K562 (cell line): ENCODE measurements at regions not wholly inside any gene's neighbourhood (a gene's known extent, or its start where the extent isn't known, plus 50 kb on each side); places are given as distances from the start of the nearest gene placed in this dataset.

Experiments used
- ATAC-seq: fragments of 200-7000 bp; cut with Tn5 transposase; 3 replicates; pipeline ENCODE4 v1.9.1; 2020; ENCODE audit warnings: moderate library complexity
- BruUV-seq: library from RNA; stranded (reverse); fragments of 400-500 nt; replicated peaks from 2 replicates; lab custom pipeline; 2021; lab: Mats Ljungman, UMichigan
- CTCF ChIA-PET: fragments of 300-600 bp; formaldehyde crosslinking; extraction: SDS; loops from one replicate; lab custom pipeline; 2021; ENCODE audit warnings: low intra/inter-chr PET ratio; lab: Yijun Ruan, JAX
- POLR2A ChIA-PET: fragments of 300-600, 350-650 bp; sonication (Branson Sonifier 250); formaldehyde crosslinking; extraction: SDS; loops from one replicate; lab custom pipeline; 2021; ENCODE audit warnings: antibody characterized with exemption, inconsistent platforms; lab: Yijun Ruan, JAX
- DNase-seq, 4 experiments: peaks; one replicate each; pipeline versions ENCODE4 v3.0.0 to v3.0.0-alpha.2; 2011 to 2018; ENCODE audit warnings: low spot score in 3 of 4, mixed read lengths in 3 of 4; ENCODE audit errors: extremely low read depth in 1 of 4
- FAIRE-seq: peaks from 2 replicates; lab custom pipeline; 2011; peaks lifted over from hg19 to GRCh38; lab: Jason Lieb, UNC
- H2AFZ ChIP-seq: 2 replicates; pipeline ENCODE4 v1.6.0; 2011; ENCODE audit warnings: low read depth, low read length, control low read depth, inconsistent platforms
- H3K27ac ChIP-seq: fragments of 200-600 bp; 3 replicates; pipeline ENCODE4 v1.8.0; 2011; ENCODE audit warnings: low read depth, mild to moderate bottlenecking, control low read depth, inconsistent platforms, low read length, moderate library complexity, mixed read lengths; ENCODE audit errors: extremely low read depth
- H3K27me3 ChIP-seq, 2 experiments: fragments of 300-600 bp in 1 of 2; 2 replicates in 1 of 2; 3 replicates in 1 of 2; pipeline versions ENCODE4 v1.6.0 to v1.8.0; 2011; ENCODE audit warnings: inconsistent platforms in 2 of 2, low read length in 2 of 2, mild to moderate bottlenecking in 1 of 2, mixed read lengths in 1 of 2, moderate library complexity in 1 of 2; ENCODE audit not compliant: control insufficient read depth in 2 of 2, insufficient read depth in 2 of 2
- H3K36me3 ChIP-seq: fragments of 300-600 bp; 3 replicates; pipeline ENCODE4 v1.8.0; 2011; ENCODE audit warnings: mild to moderate bottlenecking, low read length, inconsistent platforms; ENCODE audit not compliant: control insufficient read depth, insufficient read depth
- H3K4me1 ChIP-seq, 2 experiments: fragments of 200-600 bp in 1 of 2; replicated peaks in 1 of 2; 2 replicates in 1 of 2; 3 replicates in 1 of 2; pipeline versions ENCODE4 v1.5.1 to v1.8.0; 2011; ENCODE audit warnings: inconsistent platforms in 2 of 2, low read length in 2 of 2, mild to moderate bottlenecking in 1 of 2, mixed read lengths in 1 of 2, moderate library complexity in 1 of 2; ENCODE audit not compliant: control insufficient read depth in 2 of 2, insufficient read depth in 2 of 2
- H3K4me2 ChIP-seq: 2 replicates; pipeline ENCODE4 v1.6.1; 2011; ENCODE audit warnings: low read length, control low read depth, inconsistent platforms, mixed read lengths; ENCODE audit not compliant: insufficient read depth
- H3K4me3 ChIP-seq: fragments of 200-600 bp; sonication (generic), shearing (Covaris generic); 2 replicates; pipeline ENCODE4 v1.5.1; 2016; ENCODE audit warnings: control low read depth, inconsistent platforms
- H3K79me2 ChIP-seq: fragments of 200-600 bp; 3 replicates; pipeline ENCODE4 v1.8.0; 2011; ENCODE audit warnings: low read length, inconsistent platforms; ENCODE audit not compliant: control insufficient read depth, insufficient read depth
- H3K9ac ChIP-seq, 2 experiments: 2 replicates each; pipeline versions ENCODE4 v1.6.0 to v1.6.1; 2011; ENCODE audit warnings: low read depth in 2 of 2, low read length in 2 of 2, control low read depth in 1 of 2, inconsistent platforms in 1 of 2, mild to moderate bottlenecking in 1 of 2, mixed read lengths in 1 of 2; ENCODE audit not compliant: insufficient read depth in 1 of 2
- H3K9me1 ChIP-seq: one replicate; pipeline ENCODE4 v1.6.0; 2011; ENCODE audit warnings: inconsistent platforms, mild to moderate bottlenecking, low read length, moderate library complexity; ENCODE audit not compliant: control insufficient read depth, insufficient read depth
- H3K9me3 ChIP-seq: replicated peaks from 2 replicates; pipeline ENCODE4 v1.5.1; 2011; ENCODE audit warnings: low read depth, low read length, inconsistent platforms; ENCODE audit not compliant: control insufficient read depth, insufficient read depth
- H4K20me1 ChIP-seq: replicated peaks from 2 replicates; pipeline ENCODE4 v1.6.1; 2011; ENCODE audit warnings: low read length, inconsistent platforms, mixed read lengths; ENCODE audit not compliant: control insufficient read depth, insufficient read depth
- ARID1B ChIP-seq: fragments of 450-650 bp; IDR thresholded peaks from 2 replicates; pipeline ENCODE4 v1.6.1; 2016; ENCODE audit warnings: antibody characterized with exemption, mild to moderate bottlenecking, inconsistent platforms
- HMG20B ChIP-seq: fragments of 250-450 bp; sonication (Bioruptor Pico); IDR thresholded peaks from 2 replicates; pipeline ENCODE4 v1.5.0; 2021; ENCODE audit warnings: mild to moderate bottlenecking
- HOXB6 ChIP-seq: fragments of 250-450 bp; sonication (Bioruptor Pico); IDR thresholded peaks from 2 replicates; pipeline ENCODE4 v1.5.1; 2022; ENCODE audit warnings: mild to moderate bottlenecking, borderline replicate concordance
- MAFG ChIP-seq: fragments of 450-650 bp; conservative IDR thresholded peaks from 2 replicates; pipeline ENCODE4 v1.6.1; 2016; ENCODE audit warnings: missing genetic modification characterization, missing compliant biosample characterization
- ZFP36 ChIP-seq: fragments of 150-350 bp; IDR thresholded peaks from 2 replicates; pipeline ENCODE4 v1.6.1; 2018; ENCODE audit warnings: low read length, low read depth; ENCODE audit not compliant: partially characterized antibody
- WGBS: fragments of 100-300 bp; shearing (Covaris generic); methylation state at CpG from one replicate; pipeline ENCODE4 v1.1.6; 2016; ENCODE audit warnings: low coverage, mixed read lengths; ENCODE audit not compliant: insufficient coverage; ENCODE audit errors: missing lambda C conversion rate; 5-methylcytosine and 5-hydroxymethylcytosine counted together
- in situ Hi-C: fragments of 300-500 bp; cut with MboI; formaldehyde crosslinking; loops from 4 replicates; pipeline ENCODE4 v1.15.0; 2018; ENCODE audit warnings: inconsistent platforms, mixed read lengths
- intact Hi-C: fragments of 100-400 bp; cut with micrococcal nuclease; formaldehyde crosslinking; loops from 2 replicates; pipeline ENCODE4 v1.14.2; 2022
- TF ChIP-seq, protein P1 (sequence below): fragments of 250-450 bp; sonication (Bioruptor Pico); IDR thresholded peaks from 2 replicates; pipeline ENCODE4 v1.5.0; 2021; ENCODE audit warnings: mild to moderate bottlenecking, borderline replicate concordance
- TF ChIP-seq, protein P2 (sequence below): fragments of 250-450 bp; sonication (Bioruptor Pico); IDR thresholded peaks from 2 replicates; pipeline ENCODE4 v1.5.0; 2021
- TF ChIP-seq, protein P3 (sequence below), 3 experiments: fragments of 200-800 bp in 1 of 3; sonication (Bioruptor generic) in 1 of 3; sonication (generic) in 1 of 3; formaldehyde crosslinking in 1 of 3; IDR thresholded peaks; 2 replicates each; pipeline versions ENCODE4 v1.6.1 to v1.8.0; 2016 to 2022; ENCODE audit warnings: mild to moderate bottlenecking in 2 of 3, missing compliant biosample characterization in 2 of 3, missing genetic modification characterization in 2 of 3, missing genetic modification reagents in 1 of 3
- TF ChIP-seq, protein P4 (sequence below): fragments of 250-450 bp; sonication (Bioruptor Pico); IDR thresholded peaks from 2 replicates; pipeline ENCODE4 v1.5.0; 2020; ENCODE audit warnings: mild to moderate bottlenecking
- TF ChIP-seq, protein P5 (sequence below), 2 experiments: IDR thresholded peaks; 2 replicates each; pipeline ENCODE4 v1.6.1; 2012; ENCODE audit warnings: improper control_type of control experiment in 2 of 2, low read depth in 2 of 2, low read length in 2 of 2, borderline replicate concordance in 1 of 2

DNA sequence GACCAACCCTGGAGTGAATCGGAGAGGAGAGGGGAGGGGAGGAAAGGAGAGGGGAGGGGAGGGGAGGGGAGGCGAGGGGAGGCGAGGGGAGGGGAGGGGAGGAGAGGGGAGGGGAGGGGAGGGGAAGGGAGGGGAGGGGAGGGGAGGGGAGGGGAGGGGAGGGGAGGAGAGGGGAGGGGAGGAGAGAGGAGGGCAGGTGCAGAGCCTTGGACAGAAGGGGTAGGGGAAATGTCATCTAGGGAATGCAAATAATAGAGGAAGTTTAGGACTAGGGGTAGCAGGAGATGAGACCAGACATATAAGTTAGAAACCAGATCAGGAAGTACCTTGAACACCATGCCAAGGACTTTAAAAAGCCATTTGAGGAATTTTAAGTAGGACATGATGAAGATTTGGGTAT is 119.8 kb downstream of the RBFOX3 start:
- DNase-seq, result no peak
- CTCF ChIA-PET, result no interaction called here
- TF ChIP-seq ZFP36 (no peak), HMG20B (no peak), ARID1B (no peak), MAFG (no peak), HOXB6 (no peak)
- TF ChIP-seq, protein P1, sequence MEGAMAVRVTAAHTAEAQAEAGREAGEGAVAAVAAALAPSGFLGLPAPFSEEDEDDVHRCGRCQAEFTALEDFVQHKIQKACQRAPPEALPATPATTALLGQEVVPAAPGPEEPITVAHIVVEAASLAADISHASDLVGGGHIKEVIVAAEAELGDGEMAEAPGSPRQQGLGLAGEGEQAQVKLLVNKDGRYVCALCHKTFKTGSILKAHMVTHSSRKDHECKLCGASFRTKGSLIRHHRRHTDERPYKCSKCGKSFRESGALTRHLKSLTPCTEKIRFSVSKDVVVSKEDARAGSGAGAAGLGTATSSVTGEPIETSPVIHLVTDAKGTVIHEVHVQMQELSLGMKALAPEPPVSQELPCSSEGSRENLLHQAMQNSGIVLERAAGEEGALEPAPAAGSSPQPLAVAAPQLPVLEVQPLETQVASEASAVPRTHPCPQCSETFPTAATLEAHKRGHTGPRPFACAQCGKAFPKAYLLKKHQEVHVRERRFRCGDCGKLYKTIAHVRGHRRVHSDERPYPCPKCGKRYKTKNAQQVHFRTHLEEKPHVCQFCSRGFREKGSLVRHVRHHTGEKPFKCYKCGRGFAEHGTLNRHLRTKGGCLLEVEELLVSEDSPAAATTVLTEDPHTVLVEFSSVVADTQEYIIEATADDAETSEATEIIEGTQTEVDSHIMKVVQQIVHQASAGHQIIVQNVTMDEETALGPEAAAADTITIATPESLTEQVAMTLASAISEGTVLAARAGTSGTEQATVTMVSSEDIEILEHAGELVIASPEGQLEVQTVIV (CRISPR knock-in tag), result no peak
- TF ChIP-seq, protein P2, sequence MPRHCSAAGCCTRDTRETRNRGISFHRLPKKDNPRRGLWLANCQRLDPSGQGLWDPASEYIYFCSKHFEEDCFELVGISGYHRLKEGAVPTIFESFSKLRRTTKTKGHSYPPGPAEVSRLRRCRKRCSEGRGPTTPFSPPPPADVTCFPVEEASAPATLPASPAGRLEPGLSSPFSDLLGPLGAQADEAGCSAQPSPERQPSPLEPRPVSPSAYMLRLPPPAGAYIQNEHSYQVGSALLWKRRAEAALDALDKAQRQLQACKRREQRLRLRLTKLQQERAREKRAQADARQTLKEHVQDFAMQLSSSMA (CRISPR knock-in tag), result no peak
- TF ChIP-seq, protein P3, sequence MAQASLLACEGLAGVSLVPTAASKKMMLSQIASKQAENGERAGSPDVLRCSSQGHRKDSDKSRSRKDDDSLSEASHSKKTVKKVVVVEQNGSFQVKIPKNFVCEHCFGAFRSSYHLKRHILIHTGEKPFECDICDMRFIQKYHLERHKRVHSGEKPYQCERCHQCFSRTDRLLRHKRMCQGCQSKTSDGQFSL (CRISPR knock-in tag; IDR thresholded peaks at IDR 0.05), result no peak
- TF ChIP-seq, protein P3 (tag; IDR thresholded peaks at IDR 0.05), result no peak
- TF ChIP-seq, protein P4, sequence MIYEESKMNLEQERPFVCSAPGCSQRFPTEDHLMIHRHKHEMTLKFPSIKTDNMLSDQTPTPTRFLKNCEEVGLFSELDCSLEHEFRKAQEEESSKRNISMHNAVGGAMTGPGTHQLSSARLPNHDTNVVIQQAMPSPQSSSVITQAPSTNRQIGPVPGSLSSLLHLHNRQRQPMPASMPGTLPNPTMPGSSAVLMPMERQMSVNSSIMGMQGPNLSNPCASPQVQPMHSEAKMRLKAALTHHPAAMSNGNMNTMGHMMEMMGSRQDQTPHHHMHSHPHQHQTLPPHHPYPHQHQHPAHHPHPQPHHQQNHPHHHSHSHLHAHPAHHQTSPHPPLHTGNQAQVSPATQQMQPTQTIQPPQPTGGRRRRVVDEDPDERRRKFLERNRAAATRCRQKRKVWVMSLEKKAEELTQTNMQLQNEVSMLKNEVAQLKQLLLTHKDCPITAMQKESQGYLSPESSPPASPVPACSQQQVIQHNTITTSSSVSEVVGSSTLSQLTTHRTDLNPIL (CRISPR knock-in tag), result no peak
- TF ChIP-seq, protein P5, sequence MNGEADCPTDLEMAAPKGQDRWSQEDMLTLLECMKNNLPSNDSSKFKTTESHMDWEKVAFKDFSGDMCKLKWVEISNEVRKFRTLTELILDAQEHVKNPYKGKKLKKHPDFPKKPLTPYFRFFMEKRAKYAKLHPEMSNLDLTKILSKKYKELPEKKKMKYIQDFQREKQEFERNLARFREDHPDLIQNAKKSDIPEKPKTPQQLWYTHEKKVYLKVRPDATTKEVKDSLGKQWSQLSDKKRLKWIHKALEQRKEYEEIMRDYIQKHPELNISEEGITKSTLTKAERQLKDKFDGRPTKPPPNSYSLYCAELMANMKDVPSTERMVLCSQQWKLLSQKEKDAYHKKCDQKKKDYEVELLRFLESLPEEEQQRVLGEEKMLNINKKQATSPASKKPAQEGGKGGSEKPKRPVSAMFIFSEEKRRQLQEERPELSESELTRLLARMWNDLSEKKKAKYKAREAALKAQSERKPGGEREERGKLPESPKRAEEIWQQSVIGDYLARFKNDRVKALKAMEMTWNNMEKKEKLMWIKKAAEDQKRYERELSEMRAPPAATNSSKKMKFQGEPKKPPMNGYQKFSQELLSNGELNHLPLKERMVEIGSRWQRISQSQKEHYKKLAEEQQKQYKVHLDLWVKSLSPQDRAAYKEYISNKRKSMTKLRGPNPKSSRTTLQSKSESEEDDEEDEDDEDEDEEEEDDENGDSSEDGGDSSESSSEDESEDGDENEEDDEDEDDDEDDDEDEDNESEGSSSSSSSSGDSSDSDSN (IDR thresholded peaks at IDR 0.05; ENCODE audit: borderline replicate concordance in 1 of 2, low read depth in 2 of 2, low read length in 2 of 2), result no peak

More for the DNA sequence above, 119.8 kb downstream of the RBFOX3 start:
- no peak for ATAC-seq
- in situ Hi-C loops, result no loop called here
- no peak overlapping the region for H3K9ac ChIP-seq
- no peak overlapping the region for H3K4me3 ChIP-seq
- no peak overlapping the region for H3K4me2 ChIP-seq
- no peaks in the 10 kb centered on the region for H3K9me3 ChIP-seq
- H3K4me1 ChIP-seq, result no peaks in the 10 kb centered on the region; a peak in 1 of 5 replicates
- no peaks in the 10 kb centered on the region for H3K79me2 ChIP-seq
- no peaks in the 10 kb centered on the region for H3K36me3 ChIP-seq
- WGBS, result no CpG with 5 or more reads among the region's 3 CpGs
- no TSS peak for BruUV-seq
- intact Hi-C loops, result no loop called here
- no peak overlapping the region for H3K27ac ChIP-seq
- H3K27me3 ChIP-seq, result peaks cover 0 to 35% of the 10 kb centered on the region in 2 experiments; a peak in 2 of 5 replicates
- H2AFZ ChIP-seq, result no peak overlapping the region
- POLR2A ChIA-PET, result no interaction called here
- no peaks in the 10 kb centered on the region for H3K9me1 ChIP-seq
- peaks cover 4% of the 10 kb centered on the region; the same call in 1 of the 2 replicates for H4K20me1 ChIP-seq
- no peak for FAIRE-seq
